Memory B cell (primary cell): ENCODE measurements at regions not wholly inside any gene's neighbourhood (a gene's known extent, or its start where the extent isn't known, plus 50 kb on each side); places are given as distances from the start of the nearest gene placed in this dataset.

Experiments
- ATAC-seq: fragments of 150-1000 bp; cut with Tn5 transposase; 2 replicates; pipeline ENCODE4 v1.10.0; 2021; ENCODE audit warnings: low read depth, mild to moderate bottlenecking, moderate library complexity
- DNase-seq, 2 donors: peaks; one replicate each; pipeline ENCODE4 v3.0.0; 2022; ENCODE audit warnings: low spot score in 2 of 2
- H3K27ac Mint-ChIP-seq: one replicate; pipeline ENCODE4 v1.8.0; 2022; ENCODE audit warnings: mild to moderate bottlenecking, moderate library complexity, mixed read lengths
- H3K27me3 Mint-ChIP-seq: one replicate; pipeline ENCODE4 v1.8.0; 2022; ENCODE audit warnings: mixed read lengths
- H3K36me3 Mint-ChIP-seq: one replicate; pipeline ENCODE4 v1.8.0; 2022; ENCODE audit warnings: mild to moderate bottlenecking, mixed read lengths
- H3K4me1 Mint-ChIP-seq: one replicate; pipeline ENCODE4 v1.8.0; 2022; ENCODE audit warnings: mixed read lengths
- H3K4me3 Mint-ChIP-seq: one replicate; pipeline ENCODE4 v1.8.0; 2022; ENCODE audit warnings: mild to moderate bottlenecking, moderate library complexity, mixed read lengths
- H3K9me3 Mint-ChIP-seq: one replicate; pipeline ENCODE4 v1.8.0; 2022; ENCODE audit warnings: mixed read lengths

GRCh38 chr4:31068257-31069075 is 348.3 kb downstream of the PCDH7 start:
- no peaks in the 10 kb centered on the region for H3K4me1 Mint-ChIP-seq
- no peak for DNase-seq
- no peak for ATAC-seq
- peaks cover 5% of the 10 kb centered on the region for H3K9me3 Mint-ChIP-seq
- no peaks in the 10 kb centered on the region for H3K27me3 Mint-ChIP-seq
- no peak overlapping the region for H3K4me3 Mint-ChIP-seq
- no peaks in the 10 kb centered on the region for H3K36me3 Mint-ChIP-seq
- no peak overlapping the region for H3K27ac Mint-ChIP-seq

- Mint-ChIP-seq H3K27me3 (no peaks in the 10 kb centered on the region), H3K4me3 (no peak overlapping the region), H3K36me3 (no peaks in the 10 kb centered on the region), H3K27ac (no peak overlapping the region), H3K4me1 (no peaks in the 10 kb centered on the region), H3K9me3 (peaks cover 5% of the 10 kb centered on the region)
- DNase-seq = no peak
- no peak for ATAC-seq
These were observed 349.0 kb downstream of the PCDH7 start for GRCh38 chr4:31069151-31069550.

- DNase-seq (no peak), ATAC-seq (no peak)
- peaks cover 5% of the 10 kb centered on the region for H3K9me3 Mint-ChIP-seq
- no peaks in the 10 kb centered on the region for H3K36me3 Mint-ChIP-seq
- H3K4me3 Mint-ChIP-seq = no peak overlapping the region
- no peak overlapping the region for H3K27ac Mint-ChIP-seq
- H3K4me1 Mint-ChIP-seq = no peaks in the 10 kb centered on the region
- no peaks in the 10 kb centered on the region for H3K27me3 Mint-ChIP-seq
These were observed 351.6 kb downstream of the PCDH7 start for GRCh38 chr4:31071508-31072486.

GRCh38 chr4:31075969-31076368 is 355.8 kb downstream of the PCDH7 start:
- H3K27me3 Mint-ChIP-seq = no peaks in the 10 kb centered on the region
- no peaks in the 10 kb centered on the region for H3K4me1 Mint-ChIP-seq
- no peak overlapping the region for H3K4me3 Mint-ChIP-seq
- DNase-seq = no peak
- H3K9me3 Mint-ChIP-seq = peaks cover 6% of the 10 kb centered on the region
- H3K36me3 Mint-ChIP-seq = no peaks in the 10 kb centered on the region
- H3K27ac Mint-ChIP-seq = no peak overlapping the region
- no peak for ATAC-seq

- no peak overlapping the region for H3K4me3 Mint-ChIP-seq
- DNase-seq (no peak), ATAC-seq (no peak)
- no peaks in the 10 kb centered on the region for H3K36me3 Mint-ChIP-seq
- H3K27ac Mint-ChIP-seq = no peak overlapping the region
- H3K4me1 Mint-ChIP-seq = no peaks in the 10 kb centered on the region
- H3K9me3 Mint-ChIP-seq = peaks cover 3% of the 10 kb centered on the region
- H3K27me3 Mint-ChIP-seq = no peaks in the 10 kb centered on the region
These were observed 358.5 kb downstream of the PCDH7 start for GRCh38 chr4:31078661-31079060.

GRCh38 chr4:31080887-31081286 is 360.7 kb downstream of the PCDH7 start:
- H3K36me3 Mint-ChIP-seq = no peaks in the 10 kb centered on the region
- no peaks in the 10 kb centered on the region for H3K4me1 Mint-ChIP-seq
- no peak for ATAC-seq
- H3K27ac Mint-ChIP-seq = no peak overlapping the region
- H3K9me3 Mint-ChIP-seq = peaks cover 5% of the 10 kb centered on the region
- no peak overlapping the region for H3K4me3 Mint-ChIP-seq
- DNase-seq = no peak
- no peaks in the 10 kb centered on the region for H3K27me3 Mint-ChIP-seq

- no peaks in the 10 kb centered on the region for H3K4me1 Mint-ChIP-seq
- DNase-seq = no peak
- H3K27ac Mint-ChIP-seq = no peak overlapping the region
- peaks cover 5% of the 10 kb centered on the region for H3K9me3 Mint-ChIP-seq
- H3K36me3 Mint-ChIP-seq = no peaks in the 10 kb centered on the region
- H3K4me3 Mint-ChIP-seq = no peak overlapping the region
- ATAC-seq = no peak
- no peaks in the 10 kb centered on the region for H3K27me3 Mint-ChIP-seq
These were observed 361.2 kb downstream of the PCDH7 start for GRCh38 chr4:31081366-31081765.

GRCh38 chr4:31083456-31083855 is 363.3 kb downstream of the PCDH7 start:
- DNase-seq = no peak
- no peaks in the 10 kb centered on the region for H3K36me3 Mint-ChIP-seq
- no peaks in the 10 kb centered on the region for H3K4me1 Mint-ChIP-seq
- H3K27me3 Mint-ChIP-seq = no peaks in the 10 kb centered on the region
- ATAC-seq = no peak
- no peak overlapping the region for H3K27ac Mint-ChIP-seq
- no peak overlapping the region for H3K4me3 Mint-ChIP-seq
- H3K9me3 Mint-ChIP-seq = peaks cover 2% of the 10 kb centered on the region

GRCh38 chr4:31084806-31085416 is 364.7 kb downstream of the PCDH7 start:
- Mint-ChIP-seq H3K27me3 (no peaks in the 10 kb centered on the region), H3K4me3 (no peak overlapping the region), H3K4me1 (no peaks in the 10 kb centered on the region), H3K27ac (no peak overlapping the region), H3K9me3 (peaks cover 2% of the 10 kb centered on the region), H3K36me3 (no peaks in the 10 kb centered on the region)
- no peak for ATAC-seq
- DNase-seq = no peak

GRCh38 chr4:31085689-31086088 is 365.5 kb downstream of the PCDH7 start:
- no peaks in the 10 kb centered on the region for H3K27me3 Mint-ChIP-seq
- no peaks in the 10 kb centered on the region for H3K36me3 Mint-ChIP-seq
- no peak overlapping the region for H3K4me3 Mint-ChIP-seq
- no peak overlapping the region for H3K27ac Mint-ChIP-seq
- H3K9me3 Mint-ChIP-seq = peaks cover 2% of the 10 kb centered on the region
- no peak for ATAC-seq
- DNase-seq = no peak
- H3K4me1 Mint-ChIP-seq = no peaks in the 10 kb centered on the region

GRCh38 chr4:31086756-31087330 is 366.7 kb downstream of the PCDH7 start:
- H3K36me3 Mint-ChIP-seq = no peaks in the 10 kb centered on the region
- DNase-seq (no peak), ATAC-seq (no peak)

GRCh38 chr4:31088600-31089230 is 368.5 kb downstream of the PCDH7 start:
- no peak overlapping the region for H3K4me3 Mint-ChIP-seq
- H3K36me3 Mint-ChIP-seq = no peaks in the 10 kb centered on the region
- no peak overlapping the region for H3K27ac Mint-ChIP-seq
- no peaks in the 10 kb centered on the region for H3K4me1 Mint-ChIP-seq
- DNase-seq = no peak
- H3K9me3 Mint-ChIP-seq = peaks cover 2% of the 10 kb centered on the region
- ATAC-seq = no peak
- no peaks in the 10 kb centered on the region for H3K27me3 Mint-ChIP-seq

More at GRCh38 chr4:31086756-31087330, 366.7 kb downstream of the PCDH7 start:
- Mint-ChIP-seq H3K9me3 (peaks cover 2% of the 10 kb centered on the region), H3K27me3 (no peaks in the 10 kb centered on the region), H3K4me1 (no peaks in the 10 kb centered on the region), H3K4me3 (no peak overlapping the region), H3K27ac (no peak overlapping the region)

GRCh38 chr4:31089815-31090214 is 369.6 kb downstream of the PCDH7 start:
- Mint-ChIP-seq H3K36me3 (no peaks in the 10 kb centered on the region), H3K27me3 (no peaks in the 10 kb centered on the region), H3K4me1 (no peaks in the 10 kb centered on the region), H3K9me3 (peaks cover 3% of the 10 kb centered on the region), H3K4me3 (no peak overlapping the region), H3K27ac (no peak overlapping the region)
- no peak for ATAC-seq
- DNase-seq = no peak
